GM18520 (cell line): ENCODE measurements at regions not wholly inside any gene's neighbourhood (a gene's known extent, or its start where the extent isn't known, plus 50 kb on each side); places are given as distances from the start of the nearest gene placed in this dataset.
"Not testable (repeated sequence)": the region's sequence is repeated elsewhere in the genome, so short reads cannot be mapped to it uniquely, and the experiment has no call there.

Experiments
- ATAC-seq: cut with Tn5 transposase; IDR thresholded peaks from one replicate; pipeline ENCODE4 v1.9.1; 2021; ENCODE audit not compliant: unreplicated experiment

GRCh38 chr6:71197267-71197666 is 91.3 kb upstream of the OGFRL1 start:
- ATAC-seq: no peak

GRCh38 chr6:71197780-71198179 is 90.8 kb upstream of the OGFRL1 start:
- no peak for ATAC-seq

- no peak for ATAC-seq
These were observed 89.7 kb upstream of the OGFRL1 start for GRCh38 chr6:71198908-71199307.

- no peak for ATAC-seq
These were observed 88.9 kb upstream of the OGFRL1 start for GRCh38 chr6:71199736-71200135.

- no peak for ATAC-seq
These were observed 85.4 kb upstream of the OGFRL1 start for GRCh38 chr6:71203206-71203605.

GRCh38 chr6:71204741-71205140 is 83.9 kb upstream of the OGFRL1 start:
- no peak for ATAC-seq

GRCh38 chr6:71205336-71205956 is 83.2 kb upstream of the OGFRL1 start:
- no peak for ATAC-seq

GRCh38 chr6:71206089-71206488 is 82.5 kb upstream of the OGFRL1 start:
- no peak for ATAC-seq

GRCh38 chr6:71209206-71209605 is 79.4 kb upstream of the OGFRL1 start:
- no peak for ATAC-seq

- ATAC-seq: no peak
These were observed 79.0 kb upstream of the OGFRL1 start for GRCh38 chr6:71209626-71210025.

- ATAC-seq: no peak
These were observed 76.8 kb upstream of the OGFRL1 start for GRCh38 chr6:71211799-71212198.

- no peak for ATAC-seq
These were observed 68.1 kb upstream of the OGFRL1 start for GRCh38 chr6:71220466-71220865.

- no peak for ATAC-seq
These were observed 65.9 kb upstream of the OGFRL1 start for GRCh38 chr6:71222671-71223070.

GRCh38 chr6:71224011-71224410 is 64.6 kb upstream of the OGFRL1 start:
- ATAC-seq: no peak

- ATAC-seq: no peak
These were observed 62.5 kb upstream of the OGFRL1 start for GRCh38 chr6:71226151-71226550.

GRCh38 chr6:71228461-71229041 is 60.1 kb upstream of the OGFRL1 start:
- no peak for ATAC-seq

GRCh38 chr6:71229477-71229876 is 59.1 kb upstream of the OGFRL1 start:
- ATAC-seq: no peak

GRCh38 chr6:71232890-71233289 is 55.7 kb upstream of the OGFRL1 start:
- not testable (repeated sequence) for ATAC-seq

- ATAC-seq: no peak
These were observed 51.6 kb upstream of the OGFRL1 start for GRCh38 chr6:71236926-71237434.

- ATAC-seq: no peak
These were observed 50.3 kb upstream of the OGFRL1 start for GRCh38 chr6:71238351-71238750.
